ENCODE measurements at regions not wholly inside any gene's neighbourhood (a gene's known extent, or its start where the extent isn't known, plus 50 kb on each side); places are given as distances from the start of the nearest gene placed in this dataset.

GRCh38 chr2:236922061-236922460 lies 163.6 kb upstream of the COPS8 start:
- Mint-ChIP-seq H3K9me3 (no peaks in the 10 kb centered on the region), H3K27me3 (peaks cover 8% of the 10 kb centered on the region), H3K4me3 (no peak overlapping the region), H3K27ac (no peak overlapping the region), H3K4me1 (ENCODE audit: low read depth) (no peaks in the 10 kb centered on the region), H3K36me3 (ENCODE audit: low read depth) (no peaks in the 10 kb centered on the region)
- H3K27ac ChIP-seq (ENCODE audit: low read depth in 1 of 2, low read length in 2 of 2), result no peak overlapping the region
- no peak overlapping the region for H3K4me3 ChIP-seq (ENCODE audit: low read length)
- no peaks in the 10 kb centered on the region for H3K4me1 ChIP-seq (ENCODE audit: insufficient read depth, low read length)
- TF ChIP-seq CTCF (IDR thresholded peaks at IDR 0.05), result no peak
- CTCF ChIA-PET, result no interaction called here
- no peaks in the 10 kb centered on the region for H3K9me3 ChIP-seq (ENCODE audit: control insufficient read depth in 1 of 2, insufficient read depth in 1 of 2, low read length in 2 of 2)
- POLR2A ChIA-PET, result no interaction called here
- H3K27me3 ChIP-seq (ENCODE audit: control insufficient read depth in 1 of 2, insufficient read depth in 2 of 2, low read length in 2 of 2), result no peaks in the 10 kb centered on the region
- H3K36me3 ChIP-seq (ENCODE audit: insufficient read depth, low read length), result no peaks in the 10 kb centered on the region
- intact Hi-C loops (cut with DNase I, micrococcal nuclease), result no loop called here
- DNase-seq (no peak), ATAC-seq (ENCODE audit: poor library complexity) (no peak)

- no peaks in the 10 kb centered on the region for H3K9me3 ChIP-seq (ENCODE audit: control insufficient read depth in 1 of 2, insufficient read depth in 1 of 2, low read length in 2 of 2)
- no peak overlapping the region for H3K27ac ChIP-seq (ENCODE audit: low read depth in 1 of 2, low read length in 2 of 2)
- peak overlapping the region; percentile 46 for H3K4me3 ChIP-seq (ENCODE audit: low read length)
- no peak for TF ChIP-seq CTCF (IDR thresholded peaks at IDR 0.05)
- H3K9me3 Mint-ChIP-seq, result no peaks in the 10 kb centered on the region
- no peaks in the 10 kb centered on the region for H3K36me3 ChIP-seq (ENCODE audit: insufficient read depth, low read length)
- no peak for ATAC-seq (ENCODE audit: poor library complexity)
- peaks cover 4 to 10% of the 10 kb centered on the region in 2 experiments for H3K27me3 ChIP-seq (ENCODE audit: control insufficient read depth in 1 of 2, insufficient read depth in 2 of 2, low read length in 2 of 2)
- no peaks in the 10 kb centered on the region for H3K36me3 Mint-ChIP-seq (ENCODE audit: low read depth)
- H3K27ac Mint-ChIP-seq, result no peak overlapping the region
- CTCF ChIA-PET, result interaction anchor here (1.5 kb wide), 1 partner anchor 10 kb away, joined by 3 read pairs; no protein-coding TSS in a partner anchor
- POLR2A ChIA-PET, result interaction anchor here (1.2 kb wide), 1 partner anchor 41 kb away, joined by 5 read pairs; no protein-coding TSS in a partner anchor
- peak overlapping the region; percentile 79 for H3K4me3 Mint-ChIP-seq
- intact Hi-C loops (cut with DNase I, micrococcal nuclease), result no loop called here
- H3K4me1 ChIP-seq (ENCODE audit: insufficient read depth, low read length), result no peaks in the 10 kb centered on the region
- peaks cover 17% of the 10 kb centered on the region for H3K27me3 Mint-ChIP-seq
- peak in 1 of 14 experiments; percentile 4 for DNase-seq
- H3K4me1 Mint-ChIP-seq (ENCODE audit: low read depth), result no peaks in the 10 kb centered on the region
Observed at GRCh38 chr2:236928380-236929037, 157.2 kb upstream of the COPS8 start.

- no peak overlapping the region for H3K27ac Mint-ChIP-seq
- CTCF ChIA-PET, result no interaction called here
Observed at GRCh38 chr2:236932831-236933361, 152.8 kb upstream of the COPS8 start.

More at GRCh38 chr2:236932831-236933361, 152.8 kb upstream of the COPS8 start:
- ATAC-seq (ENCODE audit: poor library complexity) (no peak), DNase-seq (no peak)
- Histone ChIP-seq H3K36me3 (ENCODE audit: insufficient read depth, low read length) (no peaks in the 10 kb centered on the region), H3K27ac (ENCODE audit: low read depth in 1 of 2, low read length in 2 of 2) (no peak overlapping the region), H3K27me3 (ENCODE audit: control insufficient read depth in 1 of 2, insufficient read depth in 2 of 2, low read length in 2 of 2) (peaks cover 4 to 9% of the 10 kb centered on the region in 2 experiments), H3K4me1 (ENCODE audit: insufficient read depth, low read length) (no peaks in the 10 kb centered on the region), H3K4me3 (ENCODE audit: low read length) (no peak overlapping the region), H3K9me3 (ENCODE audit: control insufficient read depth in 1 of 2, insufficient read depth in 1 of 2, low read length in 2 of 2) (no peaks in the 10 kb centered on the region)
- H3K36me3 Mint-ChIP-seq (ENCODE audit: low read depth), result no peaks in the 10 kb centered on the region
- no peaks in the 10 kb centered on the region for H3K9me3 Mint-ChIP-seq
- no peak for TF ChIP-seq CTCF (IDR thresholded peaks at IDR 0.05)
- POLR2A ChIA-PET, result no interaction called here
- peaks cover 9% of the 10 kb centered on the region for H3K27me3 Mint-ChIP-seq
- no peaks in the 10 kb centered on the region for H3K4me1 Mint-ChIP-seq (ENCODE audit: low read depth)
- intact Hi-C loops (cut with DNase I, micrococcal nuclease), result no loop called here
- no peak overlapping the region for H3K4me3 Mint-ChIP-seq

Data from CD4-positive, alpha-beta T cell (primary cell).